Right lobe of liver (tissue), 6 donors: ENCODE measurements at regions not wholly inside any gene's neighbourhood (a gene's known extent, or its start where the extent isn't known, plus 50 kb on each side); places are given as distances from the start of the nearest gene placed in this dataset.

Experiments
- ATAC-seq, 4 donors: fragments of 200-7000 bp; cut with Tn5 transposase; one replicate each; pipeline ENCODE4 v1.9.1; 2020; ENCODE audit warnings: mild to moderate bottlenecking in 4 of 4, moderate library complexity in 4 of 4
- DNase-seq, 3 donors: peaks; one replicate each; pipeline ENCODE4 v3.0.0-alpha.2; 2020
- H3K27ac ChIP-seq, 3 donors: fragments of 200-600 bp; one replicate each; pipeline ENCODE4 v1.8.0; 2022
- H3K27me3 ChIP-seq, 2 donors: fragments of 200-600 bp; one replicate each; pipeline ENCODE4 v1.8.0; 2022
- H3K36me3 ChIP-seq, 4 donors: fragments of 200-600 bp; sonication (generic) in 1 of 4; one replicate each; pipeline versions ENCODE4 v1.5.1 to v1.8.0; 2017 to 2022; ENCODE audit warnings: control low read depth in 1 of 4
- H3K4me1 ChIP-seq, 4 donors: fragments of 200-600 bp; sonication (generic) in 1 of 4; one replicate each; pipeline versions ENCODE4 v1.5.1 to v1.8.0; 2017 to 2022; ENCODE audit warnings: control low read depth in 1 of 4
- H3K4me3 ChIP-seq, 3 donors: fragments of 200-600 bp; one replicate each; pipeline ENCODE4 v1.8.0; 2022
- H3K9me3 ChIP-seq, 4 donors: fragments of 200-600 bp; sonication (generic) in 1 of 4; one replicate each; pipeline versions ENCODE4 v1.5.1 to v1.8.0; 2017 to 2022; ENCODE audit warnings: control low read depth in 1 of 4
- CTCF ChIP-seq, 4 donors: fragments of 200-600 bp in 3 of 4; fragments of 450-650 bp in 1 of 4; IDR thresholded peaks; one replicate each; pipeline versions ENCODE4 v1.5.1 to v1.8.0; 2016 to 2022; ENCODE audit warnings: antibody characterized with exemption in 4 of 4, mild to moderate bottlenecking in 2 of 4
- POLR2A ChIP-seq: fragments of 450-650 bp; IDR thresholded peaks from one replicate; pipeline ENCODE4 v1.6.1; 2017; ENCODE audit warnings: antibody characterized with exemption, mild to moderate bottlenecking
- WGBS: methylation state at CpG from one replicate; pipeline ENCODE4 v1.1.6; 2018; ENCODE audit warnings: low coverage, low lambda C conversion rate; ENCODE audit not compliant: insufficient coverage; ENCODE audit errors: missing lambda C conversion rate; 5-methylcytosine and 5-hydroxymethylcytosine counted together
- intact Hi-C, 2 donors: fragments of 100-400 bp; cut with DNase I; formaldehyde crosslinking; loops; one replicate each; pipeline versions ENCODE4 v1.11.2 to v1.14.1; 2022
- donor health status: DM: no; HTN: yes; CAD: no.
- donor health status: DM: no; HTN: no; CAD: no.
- donor health status: DM: no; HTN: no; CAD: no.
- donor health status: DM: no; HTN: yes; CAD: no.
- donor health status: DM: no; HTN: yes; CAD: no.

DNA sequence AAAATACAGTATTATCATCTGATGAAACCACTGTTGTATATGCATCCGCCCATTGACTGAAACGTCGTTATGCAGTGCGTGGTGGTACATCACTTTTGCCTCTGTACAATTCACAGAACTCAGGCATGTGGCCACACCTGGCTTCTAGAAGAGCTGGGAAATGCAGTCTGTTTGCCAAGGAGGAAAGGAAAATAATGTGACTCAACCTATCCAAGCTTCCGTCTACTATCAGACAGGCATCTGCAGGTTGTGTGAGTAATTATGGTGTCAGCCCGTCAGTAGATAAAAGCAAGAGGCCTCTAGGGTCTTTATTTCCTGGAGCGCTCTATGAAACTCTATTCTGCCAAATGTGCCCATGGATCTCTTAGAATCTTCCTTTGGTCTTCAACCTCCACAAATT lies 111.6 kb downstream of the BBS10 start:
- H3K27ac ChIP-seq, result no peak overlapping the region

GRCh38 chr12:76234741-76235140 lies 113.5 kb downstream of the BBS10 start:
- intact Hi-C loops, result no loop called here
- ATAC-seq, result no peak
- DNase-seq, result no peak
- H3K36me3 ChIP-seq, result no peaks in the 10 kb centered on the region
- H3K27me3 ChIP-seq, result no peaks in the 10 kb centered on the region
- WGBS, result 100% methylated on average over 2 of the region's 2 CpGs
- H3K27ac ChIP-seq, result no peak overlapping the region
- H3K4me3 ChIP-seq, result no peak overlapping the region
- H3K4me1 ChIP-seq, result peaks cover 0 to 15% (median 3%) of the 10 kb centered on the region in 4 donors
- H3K9me3 ChIP-seq, result no peaks in the 10 kb centered on the region
- TF ChIP-seq CTCF (IDR thresholded peaks at IDR 0.05) (no peak), POLR2A (no peak)

More for the DNA sequence above, 111.6 kb downstream of the BBS10 start:
- WGBS, result 86% methylated on average over 7 of the region's 7 CpGs
- DNase-seq (no peak), ATAC-seq (no peak)
- H3K27me3 ChIP-seq, result no peaks in the 10 kb centered on the region
- H3K36me3 ChIP-seq, result no peaks in the 10 kb centered on the region
- peaks cover 0 to 24% (median 10%) of the 10 kb centered on the region in 4 donors for H3K4me1 ChIP-seq
- no peaks in the 10 kb centered on the region for H3K9me3 ChIP-seq
- TF ChIP-seq CTCF (IDR thresholded peaks at IDR 0.05) (no peak), POLR2A (no peak)
- intact Hi-C loops, result no loop called here
- H3K4me3 ChIP-seq, result no peak overlapping the region

DNA sequence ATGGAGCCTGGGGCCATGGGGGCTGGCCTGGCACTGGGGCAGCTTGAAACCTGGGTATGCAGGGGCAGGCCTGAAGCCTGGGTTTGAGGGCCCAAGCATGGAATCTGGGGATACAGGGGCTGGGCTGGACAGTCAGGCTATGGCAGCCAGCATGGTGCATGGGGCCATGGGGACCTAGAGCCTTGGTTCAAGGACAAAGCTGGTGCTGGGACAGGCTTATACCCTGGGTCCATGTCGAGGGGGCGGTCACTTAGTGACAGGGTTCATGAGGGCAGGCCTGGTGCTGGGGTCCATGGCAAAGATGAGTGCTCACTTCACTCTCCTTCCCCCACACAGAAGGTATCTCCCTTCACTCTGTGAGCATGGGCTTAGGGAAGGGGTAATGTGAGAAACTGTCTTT lies 116.2 kb downstream of the BBS10 start:
- no CpG with 5 or more reads among the region's 2 CpGs for WGBS
- TF ChIP-seq CTCF (IDR thresholded peaks at IDR 0.05), result no peak
- H3K9me3 ChIP-seq, result no peaks in the 10 kb centered on the region
- H3K27me3 ChIP-seq, result no peaks in the 10 kb centered on the region
- DNase-seq, result no peak
- no peak overlapping the region for H3K27ac ChIP-seq
- H3K4me3 ChIP-seq, result no peak overlapping the region
- H3K36me3 ChIP-seq, result no peaks in the 10 kb centered on the region
- intact Hi-C loops, result no loop called here
- no peaks in the 10 kb centered on the region for H3K4me1 ChIP-seq
- peak in 1 of 4 donors; percentile 33 for ATAC-seq

DNA sequence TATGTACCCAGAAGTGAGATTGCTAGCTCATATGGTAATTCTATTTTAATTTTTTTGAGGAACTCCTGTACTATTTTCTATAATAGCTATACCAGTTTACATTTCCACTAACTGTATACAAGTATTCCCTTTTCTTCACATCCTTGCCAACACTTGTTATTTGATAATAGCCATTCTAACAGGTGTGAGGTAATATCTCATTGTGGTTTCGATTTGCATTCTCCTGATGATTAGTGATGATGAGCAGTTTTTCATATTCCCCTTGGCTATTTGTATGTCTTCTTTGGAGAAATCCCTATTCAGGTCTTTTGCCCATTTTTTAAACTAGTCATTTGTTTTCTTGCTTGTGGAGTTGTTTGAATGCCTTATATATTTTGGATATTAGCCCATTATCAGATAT lies 121.3 kb downstream of the BBS10 start:
- H3K9me3 ChIP-seq, result no peaks in the 10 kb centered on the region
- H3K27me3 ChIP-seq, result no peaks in the 10 kb centered on the region
- ATAC-seq, result no peak
- no peaks in the 10 kb centered on the region for H3K4me1 ChIP-seq
- 80% methylated on average over 1 of the region's 1 CpG for WGBS
- H3K36me3 ChIP-seq, result no peaks in the 10 kb centered on the region
- intact Hi-C loops, result no loop called here
- no peak overlapping the region for H3K4me3 ChIP-seq
- TF ChIP-seq POLR2A, result no peak
- no peak for TF ChIP-seq CTCF (IDR thresholded peaks at IDR 0.05)
- no peak for DNase-seq
- no peak overlapping the region for H3K27ac ChIP-seq

- peak in 1 of 4 donors; percentile 15 for ATAC-seq
- H3K9me3 ChIP-seq, result no peaks in the 10 kb centered on the region
- H3K4me1 ChIP-seq, result no peaks in the 10 kb centered on the region
- TF ChIP-seq POLR2A, result no peak
- no peak for TF ChIP-seq CTCF (IDR thresholded peaks at IDR 0.05)
- no peak overlapping the region for H3K27ac ChIP-seq
- H3K27me3 ChIP-seq, result no peaks in the 10 kb centered on the region
- no peak overlapping the region for H3K4me3 ChIP-seq
- intact Hi-C loops, result no loop called here
- H3K36me3 ChIP-seq, result no peaks in the 10 kb centered on the region
- WGBS, result 45% methylated on average over 2 of the region's 4 CpGs
- no peak for DNase-seq
Observed at GRCh38 chr12:76226397-76226796, 121.8 kb downstream of the BBS10 start.
